Occipital lobe (tissue), 1 donor: ENCODE measurements at regions not wholly inside any gene's neighbourhood (a gene's known extent, or its start where the extent isn't known, plus 50 kb on each side); places are given as distances from the start of the nearest gene placed in this dataset.
"Not testable (repeated sequence)": the region's sequence is repeated elsewhere in the genome, so short reads cannot be mapped to it uniquely, and the experiment has no call there.

ENCODE experiments used
- DNase-seq: peaks from one replicate; lab custom pipeline; 2025; lab: John Stamatoyannopoulos, UW

- DNase-seq: peak; percentile 61
Measured at GRCh38 chr12:127760996-127761395, 506.0 kb upstream of the TMEM132C start.

GRCh38 chr12:127761880-127762279 lies 505.1 kb upstream of the TMEM132C start:
- peak; percentile 69 for DNase-seq

DNA sequence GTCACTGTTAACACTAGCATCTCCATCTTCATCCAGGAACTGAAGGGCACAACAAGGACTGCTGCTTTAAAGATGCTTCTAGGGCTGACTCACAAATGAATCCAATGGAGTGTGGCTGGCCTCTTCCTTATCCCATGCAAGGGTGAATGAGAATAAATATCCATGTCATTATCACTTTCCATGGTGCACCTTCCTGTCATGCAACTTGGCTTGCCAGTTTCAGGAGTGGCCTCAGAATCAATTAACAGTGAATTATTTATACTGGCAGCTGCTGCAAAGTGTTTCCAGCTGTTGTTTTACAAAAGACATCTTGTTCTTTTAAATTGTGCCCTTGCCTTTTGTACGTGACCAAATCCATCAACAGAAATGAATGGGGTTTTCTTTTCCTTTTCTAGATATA lies 499.3 kb upstream of the TMEM132C start:
- DNase-seq: no peak

DNA sequence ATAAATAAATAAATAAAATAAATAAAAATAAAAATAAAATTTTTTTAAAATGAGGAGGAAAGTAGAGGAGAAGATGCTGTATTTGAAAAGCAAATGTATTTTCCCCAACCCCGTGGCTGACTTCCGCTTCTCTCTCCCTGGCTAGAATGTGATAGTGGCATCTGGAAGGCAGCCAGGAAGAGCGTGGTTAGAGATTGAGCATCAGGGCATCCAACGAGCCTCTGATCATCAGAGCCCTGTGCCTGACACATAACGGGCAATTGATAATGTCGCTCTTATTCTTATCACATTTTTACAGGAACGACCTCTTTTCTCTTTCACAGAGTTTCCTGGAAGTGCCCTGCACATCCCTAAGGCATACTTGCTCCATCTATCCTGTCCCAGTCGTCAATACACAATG lies 496.9 kb upstream of the TMEM132C start:
- DNase-seq: no peak

DNA sequence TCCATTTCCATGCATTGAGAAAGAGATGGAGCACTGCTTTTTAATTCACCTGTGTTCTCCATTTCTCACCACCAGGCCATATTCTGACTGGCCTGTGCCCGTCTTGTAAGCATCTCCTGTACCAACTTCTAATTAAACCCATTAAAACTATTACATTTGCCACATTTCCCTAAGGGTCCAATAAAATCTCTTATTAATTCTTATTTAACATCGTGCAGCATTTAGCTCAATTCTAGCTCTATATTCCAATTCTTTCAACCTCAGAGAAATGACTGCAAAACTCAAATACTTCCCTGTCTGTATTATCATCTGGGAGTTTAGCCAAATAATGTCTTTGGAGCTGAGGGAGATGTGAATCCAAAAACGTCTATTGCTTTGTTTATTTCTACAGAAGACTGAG lies 495.4 kb upstream of the TMEM132C start:
- no peak for DNase-seq

DNA sequence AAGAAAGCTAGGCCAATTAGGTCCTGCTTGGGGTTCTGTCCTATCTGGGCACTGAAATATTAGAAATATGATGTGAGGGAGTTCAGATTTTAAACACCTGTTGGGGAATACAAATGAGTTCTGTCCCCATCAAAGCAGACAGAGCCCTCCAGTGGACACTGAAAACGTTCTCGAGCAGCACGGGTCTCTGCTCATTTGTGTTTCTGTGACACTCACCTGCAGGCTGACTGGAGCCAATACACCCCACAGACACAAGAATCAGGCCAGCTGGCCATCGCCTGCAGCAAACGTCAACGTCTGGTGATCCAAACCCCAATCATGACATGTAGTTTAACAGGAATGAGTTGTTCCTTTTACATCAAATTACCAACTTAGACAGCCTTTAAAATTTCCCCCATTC lies 493.4 kb upstream of the TMEM132C start:
- DNase-seq: no peak

- DNase-seq: no peak
Measured at GRCh38 chr12:127774828-127775227, 492.1 kb upstream of the TMEM132C start.

- DNase-seq: no peak
Measured at GRCh38 chr12:127779301-127780045, 487.5 kb upstream of the TMEM132C start.

- no peak for DNase-seq
Measured at GRCh38 chr12:127780881-127781280, 486.1 kb upstream of the TMEM132C start.

GRCh38 chr12:127781336-127781735 lies 485.6 kb upstream of the TMEM132C start:
- no peak for DNase-seq

GRCh38 chr12:127785540-127785939 lies 481.4 kb upstream of the TMEM132C start:
- DNase-seq: peak; percentile 69

DNA sequence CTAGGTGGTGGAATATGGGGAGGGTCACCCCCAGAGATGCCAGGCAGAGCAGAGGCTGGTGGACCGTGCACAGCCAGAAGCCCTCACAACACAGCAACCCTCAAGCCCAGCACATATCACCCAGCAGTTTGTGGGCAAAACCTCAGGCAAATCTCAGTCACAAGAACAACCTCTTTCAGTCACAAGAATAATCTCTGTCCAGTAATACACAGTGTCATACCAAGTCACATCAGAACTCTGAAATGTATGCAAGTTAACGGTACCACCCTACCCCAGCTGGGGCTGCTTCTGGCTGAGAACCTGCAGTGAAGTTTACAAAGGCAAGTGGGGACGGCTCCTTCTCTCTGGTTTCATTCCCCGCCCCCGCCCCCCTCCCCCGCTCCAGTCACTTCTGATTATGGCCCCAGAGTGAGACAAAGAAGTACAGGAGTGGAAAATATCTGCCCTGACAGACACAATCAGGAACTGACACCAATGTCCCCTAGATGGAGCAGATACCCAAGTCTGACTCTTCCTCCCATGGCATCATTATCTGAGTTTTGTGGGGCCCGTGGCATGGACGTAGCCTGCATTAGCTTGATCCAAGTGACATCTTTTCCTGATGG lies 480.9 kb upstream of the TMEM132C start:
- DNase-seq: no peak

GRCh38 chr12:127787544-127787943 lies 479.4 kb upstream of the TMEM132C start:
- no peak for DNase-seq

DNA sequence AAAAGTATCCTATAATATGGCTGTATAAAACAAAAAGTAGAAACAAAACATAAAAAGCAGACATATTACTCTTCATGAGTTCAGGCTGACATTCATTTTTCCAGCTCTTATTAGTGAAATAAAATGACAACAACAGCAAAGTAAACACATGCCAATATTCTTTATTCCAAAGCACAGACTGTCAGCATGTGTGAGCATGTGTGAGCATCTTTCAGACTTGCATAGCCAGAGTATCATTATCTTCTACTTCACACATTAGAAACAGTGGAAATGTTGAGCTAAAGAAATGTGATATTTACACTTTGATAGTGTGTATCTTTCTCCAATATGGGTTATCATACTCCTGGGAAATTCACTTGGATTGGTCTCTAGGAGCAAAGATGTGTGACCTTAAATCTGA lies 476.6 kb upstream of the TMEM132C start:
- DNase-seq: no peak

GRCh38 chr12:127791217-127791616 lies 475.8 kb upstream of the TMEM132C start:
- DNase-seq: no peak

GRCh38 chr12:127797918-127798317 lies 469.1 kb upstream of the TMEM132C start:
- no peak for DNase-seq

- no peak for DNase-seq
Measured at GRCh38 chr12:127802271-127802670, 464.7 kb upstream of the TMEM132C start.

DNA sequence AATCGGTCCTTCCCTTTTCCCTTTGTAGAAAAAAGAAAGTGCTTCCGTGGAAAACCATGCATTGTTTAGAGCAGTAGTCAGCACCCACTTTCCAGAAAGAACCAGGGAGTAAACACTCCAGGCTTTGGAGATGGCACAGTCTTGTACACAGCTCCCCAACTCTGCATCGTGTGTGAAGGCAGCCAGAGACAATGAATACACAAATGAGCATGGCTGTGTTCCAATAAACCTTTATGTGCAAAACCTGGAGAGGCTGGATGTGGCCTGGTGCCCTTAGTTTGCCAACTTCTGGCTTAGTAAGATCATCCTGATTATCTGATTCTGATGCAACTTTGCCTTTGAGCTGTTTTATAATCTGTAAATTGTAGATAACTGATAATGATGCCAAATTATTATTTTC lies 463.4 kb upstream of the TMEM132C start:
- no peak for DNase-seq

- no peak for DNase-seq
Measured at GRCh38 chr12:127809275-127809674, 457.7 kb upstream of the TMEM132C start.

DNA sequence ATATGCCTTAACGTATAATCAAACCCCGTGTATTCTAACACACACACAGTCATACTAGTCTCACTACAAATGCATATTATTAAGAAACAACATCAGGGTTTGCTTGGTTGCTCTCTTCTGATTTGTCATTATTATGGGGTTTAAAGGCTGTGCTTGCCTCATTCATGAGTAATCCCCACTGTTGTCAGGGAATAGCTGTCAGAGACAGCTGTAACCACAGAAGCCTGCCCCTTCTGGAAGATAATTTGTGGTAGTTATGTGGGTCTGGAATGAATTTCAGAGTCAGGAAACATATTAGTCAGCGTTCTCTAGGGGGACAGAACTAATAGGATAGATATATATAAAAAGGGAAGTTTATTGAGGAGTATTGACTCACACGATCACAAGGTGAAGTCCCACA lies 456.9 kb upstream of the TMEM132C start:
- DNase-seq: no peak

DNA sequence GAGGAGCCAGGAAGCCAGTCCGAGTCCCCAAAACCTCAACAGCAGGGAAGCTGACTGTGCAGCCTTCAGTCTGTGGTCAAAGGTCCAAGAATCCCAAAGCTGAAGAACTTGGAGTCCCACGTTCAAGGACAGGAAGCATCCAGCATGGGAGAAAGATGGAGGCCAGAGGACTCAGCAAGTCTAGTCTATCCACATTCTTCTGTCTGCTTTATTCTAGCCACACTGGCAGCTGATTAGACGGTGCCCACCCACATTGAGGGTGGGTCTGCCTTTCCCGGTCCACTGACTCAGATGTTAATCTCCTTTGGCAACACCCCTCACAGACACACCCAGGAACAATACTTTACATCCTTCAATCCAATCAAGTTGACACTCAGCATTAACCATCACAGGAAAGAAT lies 456.5 kb upstream of the TMEM132C start:
- not testable (repeated sequence) for DNase-seq

DNA sequence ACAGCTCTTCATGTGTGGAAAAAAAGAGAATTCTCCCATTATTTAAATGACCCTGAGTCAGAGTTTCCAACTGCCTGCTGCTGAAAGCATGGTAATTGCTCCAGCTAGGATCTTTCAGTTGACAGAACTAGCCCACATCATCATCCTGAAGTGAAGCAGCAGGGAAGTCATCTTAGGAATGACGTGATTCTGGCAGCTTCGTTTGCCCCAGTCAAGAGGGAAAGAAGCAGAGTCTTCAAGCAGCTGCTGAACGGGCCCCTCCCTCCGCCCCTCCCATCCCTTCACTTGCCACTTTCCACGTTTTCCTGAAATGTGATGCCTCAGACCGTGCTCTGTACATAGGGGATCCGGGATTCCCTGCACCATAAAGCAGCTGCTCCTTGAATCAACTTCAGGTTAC lies 455.0 kb upstream of the TMEM132C start:
- peak; percentile 25 for DNase-seq

GRCh38 chr12:127813147-127813546 lies 453.8 kb upstream of the TMEM132C start:
- DNase-seq: no peak
